HCT116 (cell line): ENCODE measurements at regions not wholly inside any gene's neighbourhood (a gene's known extent, or its start where the extent isn't known, plus 50 kb on each side); places are given as distances from the start of the nearest gene placed in this dataset.

Experiments used
- ATAC-seq: fragments of 200-7000 bp; cut with Tn5 transposase; 2 replicates; pipeline ENCODE4 v1.9.1; 2020; ENCODE audit warnings: mild to moderate bottlenecking, moderate library complexity
- BruUV-seq: library from RNA; stranded (reverse); fragments of 400-500 nt; replicated peaks from 2 replicates; lab custom pipeline; 2021; lab: Mats Ljungman, UMichigan
- CTCF ChIA-PET: fragments of 300-600 bp; sonication (Branson Sonifier 250); formaldehyde crosslinking; loops from one replicate; lab custom pipeline; 2021; ENCODE audit warnings: antibody characterized with exemption; lab: Charles Lee
- POLR2A ChIA-PET: fragments of 300-600, 350-600 bp; sonication (Branson Sonifier 250); formaldehyde crosslinking; loops from one replicate; lab custom pipeline; 2021; ENCODE audit warnings: antibody characterized with exemption; lab: Charles Lee
- RAD21 ChIA-PET, 2 experiments: fragments of 300-600 bp; sonication (Branson Sonifier 250); formaldehyde crosslinking; loops; one replicate each; lab custom pipeline; 2023; ENCODE audit warnings: low total read pairs in 2 of 2; ENCODE audit not compliant: uncharacterized antibody in 2 of 2, unreplicated experiment in 2 of 2, low non-redundant PET in 1 of 2; lab: Charles Lee
- DNase-seq: peaks from one replicate; pipeline ENCODE4 v3.0.0-alpha.2; 2010; ENCODE audit warnings: low read depth, low spot score
- H2AFZ ChIP-seq: fragments of 200-600 bp; shearing (Covaris generic), sonication (generic); 2 replicates; pipeline ENCODE4 v1.6.1; 2017; ENCODE audit warnings: low read depth, mixed run types, mixed read lengths, antibody characterized with exemption, low read length; ENCODE audit not compliant: poor library complexity, severe bottlenecking
- H3K27ac ChIP-seq: 2 replicates; pipeline ENCODE4 v1.5.1; 2012; ENCODE audit warnings: low read depth, low read length
- H3K27me3 ChIP-seq: fragments of 200-600 bp; sonication (generic); 2 replicates; pipeline ENCODE4 v1.6.1; 2016; ENCODE audit warnings: mixed run types, low read length, mixed read lengths; ENCODE audit not compliant: insufficient read depth
- H3K36me3 ChIP-seq, 2 experiments: fragments of 200-500 bp in 1 of 2; fragments of 200-600 bp in 1 of 2; sonication (Bioruptor generic) in 1 of 2; sonication (generic) in 1 of 2; 2 replicates each; pipeline versions ENCODE4 v1.5.1 to v1.6.1; 2014 to 2016; ENCODE audit warnings: low read length in 2 of 2, inconsistent platforms in 1 of 2, mixed read lengths in 1 of 2, mixed run types in 1 of 2; ENCODE audit not compliant: insufficient read depth in 2 of 2, control insufficient read depth in 1 of 2
- H3K4me1 ChIP-seq, 2 experiments: fragments of 200-600 bp in 1 of 2; sonication (generic) in 1 of 2; 2 replicates each; pipeline versions ENCODE4 v1.5.1 to v1.6.1; 2012 to 2017; ENCODE audit warnings: low read length in 2 of 2, inconsistent platforms in 1 of 2, mild to moderate bottlenecking in 1 of 2, mixed read lengths in 1 of 2, mixed run types in 1 of 2, moderate library complexity in 1 of 2; ENCODE audit not compliant: insufficient read depth in 2 of 2, control insufficient read depth in 1 of 2
- H3K4me2 ChIP-seq: fragments of 200-600 bp; sonication (generic); 2 replicates; pipeline ENCODE4 v1.6.1; 2017; ENCODE audit warnings: mixed run types, low read length, mixed read lengths
- H3K4me3 ChIP-seq, 2 experiments: fragments of 200-600 bp in 1 of 2; sonication (generic) in 1 of 2; replicated peaks in 1 of 2; 2 replicates each; pipeline ENCODE4 v1.5.1; 2011 to 2016; ENCODE audit warnings: low read length in 2 of 2, control low read depth in 1 of 2, low read depth in 1 of 2, mild to moderate bottlenecking in 1 of 2, mixed read lengths in 1 of 2, mixed run types in 1 of 2
- H3K79me2 ChIP-seq: fragments of 200-600 bp; sonication (generic); 2 replicates; pipeline ENCODE4 v1.6.1; 2017; ENCODE audit warnings: mild to moderate bottlenecking, mixed run types, low read length, moderate library complexity, mixed read lengths; ENCODE audit not compliant: insufficient read depth
- H3K9ac ChIP-seq: fragments of 200-600 bp; sonication (generic); 2 replicates; pipeline ENCODE4 v1.6.1; 2016; ENCODE audit warnings: low read length, mixed read lengths
- H3K9me2 ChIP-seq: fragments of 200-600 bp; sonication (generic), shearing (Covaris generic); 2 replicates; pipeline ENCODE4 v1.6.1; 2017; ENCODE audit warnings: mixed run types, mild to moderate bottlenecking, moderate library complexity; ENCODE audit not compliant: insufficient read depth
- H3K9me3 ChIP-seq, 2 experiments: fragments of 200-500 bp in 1 of 2; fragments of 200-600 bp in 1 of 2; sonication (Bioruptor generic) in 1 of 2; sonication (generic) in 1 of 2; 2 replicates each; pipeline ENCODE4 v1.6.1; 2014 to 2017; ENCODE audit warnings: low read length in 2 of 2, mixed read lengths in 2 of 2, inconsistent platforms in 1 of 2, low read depth in 1 of 2, mild to moderate bottlenecking in 1 of 2, mixed run types in 1 of 2, moderate library complexity in 1 of 2; ENCODE audit not compliant: control insufficient read depth in 1 of 2, insufficient read depth in 1 of 2
- H4K20me1 ChIP-seq: fragments of 200-600 bp; sonication (generic), shearing (Covaris generic); 2 replicates; pipeline ENCODE4 v1.6.1; 2017; ENCODE audit warnings: mixed run types, mild to moderate bottlenecking, moderate library complexity; ENCODE audit not compliant: insufficient read depth
- CBX3 ChIP-seq: IDR thresholded peaks from 2 replicates; pipeline ENCODE4 v1.6.1; 2012; ENCODE audit warnings: low read depth
- CTCF ChIP-seq, 3 experiments: fragments of 200-600 bp in 1 of 3; sonication (generic) in 1 of 3; IDR thresholded peaks in 2 of 3; conservative IDR thresholded peaks in 1 of 3; 2 replicates each; pipeline ENCODE4 v1.5.1; 2012 to 2017; ENCODE audit warnings: low read depth in 2 of 3, low read length in 2 of 3, antibody characterized with exemption in 1 of 3, borderline replicate concordance in 1 of 3, control low read depth in 1 of 3, mild to moderate bottlenecking in 1 of 3, mixed read lengths in 1 of 3, mixed run types in 1 of 3, moderate library complexity in 1 of 3; ENCODE audit not compliant: insufficient read depth in 1 of 3
- EGR1 ChIP-seq: IDR thresholded peaks from 2 replicates; pipeline ENCODE4 v1.6.1; 2012; ENCODE audit warnings: low read depth
- ELF1 ChIP-seq: IDR thresholded peaks from 2 replicates; pipeline ENCODE4 v1.6.1; 2012; ENCODE audit warnings: low read depth, borderline replicate concordance
- FOSL1 ChIP-seq: IDR thresholded peaks from 2 replicates; pipeline ENCODE4 v1.6.1; 2012; ENCODE audit warnings: low read depth
- POLR2A ChIP-seq: IDR thresholded peaks from 2 replicates; pipeline ENCODE4 v1.7.0; 2011; ENCODE audit warnings: borderline replicate concordance; ENCODE audit not compliant: insufficient read depth, insufficient read length; ENCODE audit errors: extremely low read depth
- RAD21 ChIP-seq: IDR thresholded peaks from 2 replicates; pipeline ENCODE4 v1.6.1; 2012; ENCODE audit warnings: low read depth, mild to moderate bottlenecking
- SIN3A ChIP-seq: IDR thresholded peaks from 2 replicates; pipeline ENCODE4 v1.6.1; 2012; ENCODE audit warnings: low read depth
- YY1 ChIP-seq: IDR thresholded peaks from 2 replicates; pipeline ENCODE4 v1.6.1; 2011; ENCODE audit warnings: low read length, low read depth, moderate library complexity, mild to moderate bottlenecking; ENCODE audit not compliant: insufficient replicate concordance; ENCODE audit errors: extremely low read depth
- ZBTB33 ChIP-seq: IDR thresholded peaks from 2 replicates; pipeline ENCODE4 v1.6.1; 2011; ENCODE audit warnings: mild to moderate bottlenecking, low read length, moderate library complexity; ENCODE audit not compliant: insufficient replicate concordance; ENCODE audit errors: extremely low read depth
- ZFX ChIP-seq: fragments of 450-650 bp; IDR thresholded peaks from 2 replicates; pipeline ENCODE4 v1.6.1; 2017
- ZNF274 ChIP-seq: fragments of 200-500 bp; sonication (Bioruptor generic); IDR thresholded peaks from 2 replicates; pipeline ENCODE4 v1.6.1; 2014; ENCODE audit warnings: mild to moderate bottlenecking, low read depth, low read length, inconsistent platforms
- intact Hi-C: fragments of 100-400 bp; cut with micrococcal nuclease; formaldehyde crosslinking; loops from 2 replicates; pipeline ENCODE4 v1.10.0; 2022

GRCh38 chr9:36730414-36730813 lies 157.7 kb downstream of the MELK start:
- H4K20me1 ChIP-seq = no peaks in the 10 kb centered on the region
- CTCF ChIA-PET = interaction anchor here (3.1 kb wide), 1 partner anchor 323 kb away, joined by 17 read pairs; no protein-coding TSS in a partner anchor
- intact Hi-C loops = no loop called here
- DNase-seq (no peak), ATAC-seq (no peak)
- H3K4me2 ChIP-seq = no peak overlapping the region
- POLR2A ChIA-PET = no interaction called here
- H3K27me3 ChIP-seq = no peaks in the 10 kb centered on the region
- H3K79me2 ChIP-seq = no peaks in the 10 kb centered on the region
- no peak overlapping the region for H3K4me3 ChIP-seq
- H3K9me2 ChIP-seq = no peaks in the 10 kb centered on the region
- H3K9ac ChIP-seq = no peak overlapping the region
- BruUV-seq = no TSS peak
- no peak overlapping the region for H3K27ac ChIP-seq
- no peaks in the 10 kb centered on the region for H3K4me1 ChIP-seq
- H3K9me3 ChIP-seq = no peaks in the 10 kb centered on the region
- RAD21 ChIA-PET = no interaction called here
- TF ChIP-seq YY1 (no peak), EGR1 (no peak), FOSL1 (no peak), ZBTB33 (no peak), ELF1 (no peak), RAD21 (no peak), SIN3A (no peak), POLR2A (no peak), CTCF (IDR thresholded peaks at IDR 0.05 in 2 of 3, conservative IDR thresholded peaks at IDR 0.05 in 1 of 3; ENCODE audit: borderline replicate concordance in 1 of 3, insufficient read depth in 1 of 3, low read depth in 2 of 3, low read length in 2 of 3) (no peak), ZFX (no peak), ZNF274 (no peak), CBX3 (no peak)
- H2AFZ ChIP-seq = no peak overlapping the region
- H3K36me3 ChIP-seq = no peaks in the 10 kb centered on the region
